GM18909 (cell line): ENCODE measurements at regions not wholly inside any gene's neighbourhood (a gene's known extent, or its start where the extent isn't known, plus 50 kb on each side); places are given as distances from the start of the nearest gene placed in this dataset.

Experiments
- ATAC-seq: cut with Tn5 transposase; IDR thresholded peaks from one replicate; pipeline ENCODE4 v1.9.1; 2021; ENCODE audit warnings: mild to moderate bottlenecking; ENCODE audit not compliant: unreplicated experiment, poor library complexity

DNA sequence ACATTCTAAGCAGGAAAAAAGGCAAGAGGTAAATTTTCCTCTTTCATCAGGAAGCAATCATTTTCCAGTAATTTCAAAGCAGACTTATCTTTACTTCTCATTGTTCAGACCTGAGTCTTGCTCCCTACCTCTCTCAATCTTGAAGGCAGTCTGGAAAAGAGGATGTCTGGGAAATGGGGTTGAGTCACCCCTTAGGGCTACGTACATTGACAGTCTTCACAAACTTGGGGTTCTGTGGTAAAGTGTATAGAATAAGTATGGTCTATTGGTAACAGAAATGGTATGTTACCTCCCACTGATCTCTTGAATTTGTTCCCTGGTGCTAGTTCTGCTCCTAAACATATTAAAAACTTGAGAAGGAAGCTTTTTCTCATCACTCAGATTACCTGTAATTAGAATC lies 361.3 kb downstream of the SS18 start:
- no peak for ATAC-seq

DNA sequence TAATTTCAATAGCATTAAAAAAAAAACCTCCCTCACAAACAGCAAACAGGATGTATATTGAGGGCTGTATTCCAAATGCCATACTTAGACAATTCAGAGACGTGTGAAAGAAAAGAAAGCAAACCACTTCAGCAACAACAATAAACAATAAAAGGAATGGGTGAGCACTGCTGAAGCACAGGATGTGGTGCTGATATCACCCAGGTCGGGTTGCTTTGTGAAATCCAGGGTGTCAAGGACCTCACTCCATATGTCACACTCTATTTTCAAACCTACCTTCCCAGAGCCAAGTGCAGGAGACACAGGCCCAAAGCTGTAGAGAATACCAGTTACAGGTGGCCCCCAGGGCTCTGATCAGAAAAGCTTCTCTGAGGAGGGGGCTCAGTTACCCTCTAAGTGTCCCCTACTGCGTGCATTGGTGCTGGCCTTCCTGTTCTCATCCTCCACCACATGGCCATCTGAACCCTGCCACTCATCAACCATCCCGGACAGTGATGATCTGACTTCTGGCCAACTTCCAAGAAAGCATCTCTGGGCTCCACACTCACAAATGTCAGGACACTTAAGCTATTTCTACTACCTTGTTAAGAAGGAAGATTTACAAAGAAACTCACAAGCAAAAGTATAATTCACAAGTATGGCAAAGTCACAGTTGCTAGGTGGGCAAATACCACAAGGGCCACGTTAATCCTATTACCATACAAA lies 363.0 kb downstream of the SS18 start:
- no peak for ATAC-seq

DNA sequence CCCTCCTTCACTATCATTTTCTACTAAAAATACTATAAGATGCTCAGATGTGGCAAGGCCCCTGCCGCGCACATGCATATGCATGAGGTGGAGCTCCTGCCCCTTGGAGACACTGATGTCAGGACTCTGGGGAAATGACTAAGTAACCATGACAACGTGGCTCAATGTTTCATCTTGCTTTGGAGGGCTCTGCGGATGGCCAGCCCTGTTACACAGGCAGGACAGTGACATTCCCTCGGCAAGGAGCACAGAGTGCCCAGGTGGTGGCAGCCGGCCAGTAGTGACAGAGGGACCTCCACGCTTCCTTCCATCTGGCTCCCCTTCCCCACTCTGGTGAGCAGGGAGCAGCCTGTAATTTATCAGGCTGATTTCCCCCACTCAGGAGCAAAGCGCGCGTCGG lies 364.1 kb downstream of the SS18 start:
- ATAC-seq: no peak

DNA sequence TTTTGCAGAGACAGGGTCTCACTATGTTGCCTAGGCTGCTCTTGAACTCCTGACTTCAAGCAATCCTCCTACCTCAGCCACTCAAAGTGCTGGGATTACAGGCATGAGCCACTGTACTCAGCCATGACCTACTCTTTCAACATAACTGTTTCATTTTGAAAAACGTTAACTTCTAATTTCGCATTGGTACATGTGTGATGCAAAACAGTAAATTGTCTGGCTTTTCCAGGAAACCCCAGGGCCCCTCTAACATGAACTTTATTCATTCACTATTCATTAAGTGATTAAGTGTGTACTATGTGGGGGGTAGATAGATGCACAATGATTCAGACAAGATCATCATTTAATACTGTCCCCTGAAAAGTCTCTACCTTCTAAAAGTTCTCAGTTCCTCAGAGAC lies 364.9 kb downstream of the SS18 start:
- ATAC-seq: no peak

DNA sequence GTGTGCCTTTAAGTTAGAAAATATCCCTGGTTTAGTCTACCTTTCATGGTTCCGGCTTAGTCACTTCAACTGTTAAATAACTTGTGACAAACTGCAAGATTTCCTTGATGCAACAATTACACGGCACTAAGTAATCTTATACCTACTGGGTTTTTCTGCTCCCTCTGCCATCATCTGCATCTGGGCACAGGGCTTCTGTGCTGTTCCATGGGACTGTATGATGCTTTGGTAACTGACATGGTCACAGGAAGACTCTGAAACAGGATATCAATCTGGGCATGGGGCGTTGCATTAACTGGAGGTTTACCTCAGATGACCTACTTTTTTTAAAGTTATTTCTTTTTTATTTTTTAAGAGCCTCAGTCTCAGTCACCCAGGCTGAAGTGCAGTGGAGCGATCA lies 365.4 kb downstream of the SS18 start:
- ATAC-seq: no peak

DNA sequence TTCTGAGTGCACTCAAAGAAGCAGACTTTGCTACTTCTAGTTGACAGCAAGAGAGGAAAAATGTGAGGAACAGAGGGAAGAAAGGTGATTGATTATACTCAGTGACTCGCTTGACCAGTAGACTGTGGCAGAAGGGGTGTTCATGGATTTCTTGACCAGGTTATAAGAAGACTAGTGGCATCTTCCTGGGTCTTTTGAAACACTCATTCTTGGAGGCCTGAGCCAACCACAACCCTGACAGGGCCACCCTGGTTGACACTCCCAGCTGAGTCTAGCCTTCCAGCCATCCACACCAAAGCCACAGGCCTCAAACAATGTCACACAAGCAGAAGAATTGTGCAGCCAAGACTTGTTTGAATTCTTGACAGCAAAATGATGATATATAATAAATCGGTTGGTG lies 366.3 kb downstream of the SS18 start:
- ATAC-seq: no peak

DNA sequence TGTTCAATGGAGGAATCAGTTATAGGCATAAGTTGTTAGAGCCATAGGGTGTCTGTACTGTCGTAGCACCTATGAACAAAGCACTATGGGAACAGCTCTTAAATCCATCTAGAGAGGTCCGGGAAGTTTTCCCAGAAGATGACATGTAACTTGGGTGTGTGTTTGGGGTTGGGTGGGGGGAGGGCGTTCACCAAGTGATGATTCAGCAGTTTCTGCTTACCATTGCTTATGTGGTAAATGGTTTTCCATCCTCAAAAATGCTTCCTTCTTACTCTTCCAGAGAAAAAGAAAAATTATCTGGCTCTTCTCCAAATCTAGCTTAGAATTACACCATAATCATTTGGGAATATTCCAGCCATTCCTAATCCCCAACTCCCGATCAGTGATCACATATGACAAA lies 361.1 kb upstream of the ZNF521 start:
- no peak for ATAC-seq

DNA sequence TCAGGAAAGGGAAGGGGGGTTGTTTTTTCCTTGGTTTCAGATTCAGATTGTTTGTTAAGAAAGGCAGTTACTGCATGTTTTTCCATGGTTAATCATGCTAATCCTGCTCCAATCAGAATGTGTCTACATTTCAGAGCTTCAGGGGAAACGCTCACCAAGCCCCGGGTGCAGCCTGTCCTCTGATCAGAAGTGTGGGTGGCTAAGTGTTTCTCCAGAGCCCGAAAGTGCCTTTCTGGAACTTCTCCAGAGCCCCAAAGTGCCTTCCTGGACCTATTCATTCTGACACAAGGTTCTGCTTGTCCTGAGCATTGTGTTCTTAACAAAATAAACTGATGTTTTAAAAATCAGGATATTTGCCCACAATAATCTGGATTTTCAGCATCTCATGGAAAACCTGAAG lies 359.0 kb upstream of the ZNF521 start:
- ATAC-seq: no peak

DNA sequence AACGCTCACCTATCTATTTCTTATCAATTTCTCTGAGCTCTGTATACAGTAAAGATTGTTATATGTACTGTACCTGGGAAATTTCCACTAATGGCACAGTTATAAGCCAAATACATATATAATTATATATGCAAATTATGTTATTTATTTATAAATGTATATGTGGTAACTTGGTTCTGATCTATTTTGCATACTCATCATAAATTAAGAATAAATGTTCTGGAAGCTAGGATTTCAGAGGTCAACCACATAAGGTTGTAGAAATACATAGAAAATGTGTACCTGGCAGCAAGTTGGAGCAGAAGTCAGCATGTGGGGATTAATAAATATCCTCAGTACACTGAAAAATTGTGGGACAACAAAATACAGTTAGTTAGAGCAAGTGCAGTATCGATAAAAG lies 353.7 kb upstream of the ZNF521 start:
- ATAC-seq: no peak

DNA sequence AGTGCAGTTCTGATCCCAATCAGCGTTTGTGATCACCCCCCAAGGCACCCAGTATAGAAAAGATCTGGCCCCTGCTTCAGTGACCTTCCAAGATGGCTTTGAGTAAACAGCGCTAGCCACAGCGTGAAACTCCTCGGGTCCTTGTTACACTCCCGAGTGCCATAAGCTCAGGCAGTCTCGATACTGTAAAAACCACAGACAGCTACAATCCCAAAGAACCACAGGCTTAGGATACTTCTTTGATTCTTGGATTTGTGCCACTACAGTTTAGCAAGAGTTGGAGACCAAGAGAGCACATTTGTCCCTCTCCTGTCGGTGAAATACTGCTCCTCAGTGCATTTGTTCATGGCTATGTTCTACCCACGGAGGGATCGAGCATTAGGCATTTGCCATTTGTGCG lies 352.5 kb upstream of the ZNF521 start:
- no peak for ATAC-seq

DNA sequence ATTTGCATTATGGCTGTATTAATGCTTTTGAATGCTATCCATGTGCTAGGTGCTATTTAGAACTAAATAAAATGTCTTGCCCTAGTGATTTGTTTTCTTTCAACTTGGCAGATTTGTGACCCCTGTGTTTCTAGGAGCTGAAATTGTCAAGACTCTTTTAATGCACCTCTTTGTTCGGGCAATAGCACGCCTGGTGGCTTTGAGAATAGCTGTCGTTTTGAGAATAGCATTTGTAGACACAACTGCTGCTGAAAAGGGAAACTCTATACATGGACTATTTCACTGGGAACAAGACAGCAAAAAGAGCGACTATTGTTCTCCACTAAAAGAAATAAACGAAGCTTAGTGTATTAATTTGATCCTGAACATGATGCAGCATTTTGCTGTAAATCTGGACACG lies 352.1 kb upstream of the ZNF521 start:
- ATAC-seq: no peak

DNA sequence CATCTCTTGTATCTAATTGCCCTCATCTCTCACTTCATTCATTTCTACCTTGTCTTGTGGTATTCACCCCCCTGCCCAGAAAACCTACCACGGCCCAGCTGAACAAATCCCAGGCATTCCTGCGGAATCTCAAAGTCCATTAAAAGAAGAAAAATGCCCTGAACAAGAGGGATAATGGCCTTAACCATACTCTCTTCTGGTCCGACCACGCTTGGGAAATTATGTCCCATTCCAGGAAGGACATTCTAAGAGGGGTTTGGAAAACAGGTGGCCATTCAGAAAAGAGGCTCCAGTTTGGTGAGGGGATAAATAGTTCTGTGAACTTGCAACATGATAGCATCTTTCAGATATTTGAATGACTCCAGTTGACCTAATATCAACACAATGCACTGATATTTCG lies 349.9 kb upstream of the ZNF521 start:
- no peak for ATAC-seq

DNA sequence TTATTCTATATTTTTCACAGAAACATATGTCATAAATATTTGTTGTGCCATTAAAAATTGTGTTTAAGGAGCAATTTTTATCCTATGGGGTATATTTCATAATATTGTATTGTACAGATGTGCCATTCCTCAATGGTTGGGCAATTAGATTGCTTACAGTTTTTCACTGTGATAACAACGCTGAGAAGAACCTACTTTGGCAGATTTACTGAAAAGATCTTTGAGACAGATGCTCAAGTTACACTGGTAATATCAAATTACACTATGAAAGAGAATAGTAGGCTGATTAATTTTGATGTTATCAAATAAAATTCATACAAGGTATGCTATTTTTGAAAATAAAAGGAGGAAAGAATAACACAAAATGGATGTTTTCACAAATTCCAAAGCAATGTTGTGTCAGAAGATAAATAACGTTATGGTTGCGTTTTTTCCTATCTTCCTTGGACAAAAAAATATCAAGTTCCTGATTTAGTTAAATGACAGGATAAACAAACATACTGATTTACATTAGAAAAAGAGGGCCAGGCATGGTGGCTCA lies 335.1 kb upstream of the ZNF521 start:
- ATAC-seq: no peak

DNA sequence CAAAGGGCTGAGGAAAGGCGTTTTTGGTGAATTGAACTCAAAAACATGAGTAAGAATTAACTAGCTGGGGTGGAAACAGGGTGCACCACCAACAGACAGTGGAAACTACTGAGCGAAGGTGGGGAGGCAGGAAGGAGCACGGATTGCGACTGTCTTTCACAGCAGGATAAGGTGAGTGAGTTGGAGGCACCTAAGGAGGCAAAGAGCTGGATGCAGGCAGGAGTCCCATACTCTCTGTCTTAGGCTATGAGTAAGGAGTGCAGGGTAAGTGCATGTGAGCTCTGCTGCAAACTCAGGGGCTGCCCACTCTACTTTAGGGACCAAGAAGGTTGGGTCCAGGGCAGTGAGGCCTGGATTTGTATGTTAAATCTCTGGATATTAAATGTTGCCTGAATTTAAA lies 333.1 kb upstream of the ZNF521 start:
- ATAC-seq: no peak

DNA sequence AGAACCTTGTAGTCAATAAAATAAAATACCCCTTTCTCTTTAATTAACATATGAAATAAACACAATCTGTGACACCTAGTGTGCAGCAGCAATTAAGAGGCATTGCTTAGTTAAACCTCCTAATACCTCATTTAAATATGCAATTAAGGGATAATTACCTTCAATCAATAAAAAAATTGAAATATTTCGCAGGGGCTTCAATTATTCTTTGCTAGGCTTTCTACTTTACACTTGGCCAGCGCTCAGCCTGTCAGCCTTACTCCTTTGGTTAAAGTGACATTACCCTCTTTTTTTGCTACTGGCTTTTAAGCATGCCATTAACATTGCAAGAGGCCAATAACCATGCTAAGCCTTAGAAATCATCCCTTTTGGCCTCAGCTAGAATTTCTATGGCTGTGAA lies 327.5 kb upstream of the ZNF521 start:
- ATAC-seq: no peak

DNA sequence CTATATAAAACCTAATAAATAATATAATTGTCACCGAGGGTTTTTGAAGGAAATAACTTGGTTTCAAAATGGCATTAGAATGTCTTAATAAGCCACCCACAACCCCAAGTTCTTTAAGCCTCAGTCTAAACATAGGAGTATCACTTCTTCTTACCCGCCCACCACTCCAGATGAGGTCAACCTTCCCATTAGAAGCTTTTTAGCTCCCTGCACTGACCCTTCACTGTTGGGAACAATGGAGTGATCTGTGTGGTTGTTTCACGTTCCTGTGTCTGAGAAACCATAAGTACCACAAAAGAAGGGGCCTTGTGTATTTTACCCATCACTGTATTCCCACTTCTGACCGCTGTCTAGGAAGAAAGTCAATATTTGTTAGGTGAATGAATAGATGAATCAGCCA lies 326.3 kb upstream of the ZNF521 start:
- no peak for ATAC-seq

DNA sequence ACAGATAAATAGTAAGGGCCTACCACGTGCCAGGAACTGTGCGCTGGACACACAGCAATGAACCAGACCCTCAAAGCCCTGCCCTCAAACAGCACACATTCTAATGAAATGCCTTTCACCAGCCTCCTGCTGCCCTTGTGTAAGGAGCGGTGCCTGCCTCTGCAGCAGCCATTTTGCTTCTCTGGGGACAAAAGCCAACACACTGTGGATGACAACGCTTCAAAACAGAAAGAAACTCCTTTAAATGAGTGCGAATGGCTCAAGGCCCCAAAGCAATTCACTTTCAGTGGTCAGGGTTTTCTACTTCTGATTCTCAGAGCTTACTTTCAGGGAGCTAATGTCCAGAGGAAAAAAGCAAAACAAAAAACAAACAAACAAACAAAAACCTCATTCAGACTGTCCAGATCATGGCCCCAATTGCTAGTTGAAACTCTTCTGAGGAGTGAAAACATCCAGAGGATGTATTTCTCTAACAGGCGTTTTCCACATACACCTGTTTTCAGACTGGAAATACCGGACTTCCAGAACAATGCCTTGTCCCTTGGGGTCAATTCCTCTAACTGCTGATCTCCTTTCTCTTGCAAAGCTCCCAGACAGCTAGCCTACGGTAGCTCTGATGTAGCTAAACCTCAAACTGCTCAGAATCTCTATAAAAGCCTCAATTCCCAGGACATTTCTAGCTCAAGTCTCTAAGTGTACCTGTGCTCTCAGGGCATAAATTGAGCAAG lies 323.3 kb upstream of the ZNF521 start:
- ATAC-seq: no peak

DNA sequence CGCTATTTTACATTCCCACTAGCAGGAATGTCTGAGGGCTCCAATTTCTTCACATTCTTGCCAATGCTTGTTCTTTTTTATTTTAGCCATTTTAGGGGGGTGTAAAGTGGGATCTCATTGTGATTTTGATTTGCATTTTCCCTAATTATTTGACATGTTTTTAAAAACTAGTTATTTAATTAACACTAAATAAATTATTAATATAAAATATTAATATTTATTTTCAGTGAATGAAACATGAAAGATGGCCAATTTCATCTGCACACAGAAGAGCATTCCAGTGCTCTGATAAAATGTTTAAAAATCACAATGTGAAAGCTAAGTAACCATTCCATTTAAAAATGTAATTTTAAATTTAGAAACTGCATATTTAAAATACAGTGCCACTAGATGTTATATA lies 322.2 kb upstream of the ZNF521 start:
- no peak for ATAC-seq

DNA sequence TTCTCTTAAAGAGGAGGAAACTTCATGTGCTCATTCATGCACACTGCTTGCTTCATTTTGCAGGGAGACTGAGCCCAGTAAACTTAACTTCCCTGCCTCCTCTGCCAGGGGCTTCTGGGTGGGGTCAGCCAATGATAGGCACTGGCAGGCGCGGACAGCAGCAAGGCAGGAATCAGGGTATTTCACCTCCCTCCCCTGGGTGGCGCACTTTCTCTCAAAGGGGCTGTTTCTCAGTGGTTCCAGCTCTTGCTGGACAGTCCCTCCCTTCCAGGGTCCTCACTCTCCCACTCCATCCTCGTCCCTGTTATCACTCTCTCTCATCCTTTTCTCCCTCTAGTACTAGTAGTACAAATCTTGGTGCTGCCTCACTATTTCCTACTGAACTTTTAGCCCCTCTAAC lies 320.5 kb upstream of the ZNF521 start:
- ATAC-seq: no peak

DNA sequence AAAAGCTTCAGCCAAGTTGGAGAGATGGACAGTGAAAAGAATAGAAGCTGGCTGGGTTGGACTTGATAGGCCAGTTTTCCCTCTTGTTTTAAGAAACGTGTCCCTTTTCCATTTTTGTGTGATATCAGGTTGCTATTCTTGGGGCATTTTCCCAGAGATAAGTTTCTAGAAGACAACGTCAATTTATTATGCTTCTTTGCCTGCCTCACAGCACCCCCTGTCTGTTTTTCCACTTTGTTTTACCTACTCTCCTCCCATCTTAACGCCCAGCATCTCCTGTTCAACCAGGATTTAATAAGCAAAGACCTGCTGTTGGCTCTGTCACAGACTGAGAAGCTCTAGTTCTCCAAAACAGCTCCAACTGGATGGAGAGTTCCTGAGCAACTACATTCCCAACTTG lies 317.8 kb upstream of the ZNF521 start:
- no peak for ATAC-seq

DNA sequence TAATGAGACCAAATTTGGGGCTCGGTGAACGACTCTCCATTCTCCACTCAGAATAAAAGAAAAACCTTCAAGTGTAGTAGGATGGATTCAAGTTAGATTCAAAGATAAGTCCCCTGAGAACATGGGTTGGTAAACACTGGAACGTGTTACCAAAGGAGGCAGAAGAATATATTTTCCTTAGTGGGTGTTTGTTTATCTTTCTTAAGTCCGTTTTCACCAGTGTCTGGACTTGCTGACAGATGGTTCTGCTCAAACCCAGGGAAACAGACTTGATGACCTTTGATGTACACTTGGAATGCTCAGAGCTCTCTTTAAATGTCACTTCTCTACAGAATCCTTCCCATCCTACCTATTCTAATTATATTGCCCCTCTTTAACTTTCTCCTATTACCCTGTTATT lies 310.3 kb upstream of the ZNF521 start:
- no peak for ATAC-seq

DNA sequence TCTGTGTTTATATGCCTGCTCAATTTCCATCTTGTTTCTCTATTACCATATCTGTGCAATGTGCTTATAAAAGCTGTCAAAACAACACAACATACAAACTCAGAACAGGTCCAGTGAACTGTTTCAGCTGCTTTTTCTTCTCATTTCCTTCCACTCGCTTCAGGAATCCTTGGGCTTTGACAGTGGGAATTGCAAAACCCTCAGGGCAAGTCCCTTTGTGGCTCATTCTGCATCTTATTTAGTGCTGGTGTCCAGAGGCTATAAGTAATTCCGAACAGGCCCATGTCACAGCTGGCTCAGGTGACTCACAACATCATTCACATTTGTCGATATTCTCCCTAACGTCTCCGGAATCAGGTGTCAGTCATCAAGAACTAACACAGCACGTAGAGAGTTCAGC lies 309.9 kb upstream of the ZNF521 start:
- ATAC-seq: no peak
